ENCODE measurements at regions not wholly inside any gene's neighbourhood (a gene's known extent, or its start where the extent isn't known, plus 50 kb on each side); places are given as distances from the start of the nearest gene placed in this dataset.

DNA sequence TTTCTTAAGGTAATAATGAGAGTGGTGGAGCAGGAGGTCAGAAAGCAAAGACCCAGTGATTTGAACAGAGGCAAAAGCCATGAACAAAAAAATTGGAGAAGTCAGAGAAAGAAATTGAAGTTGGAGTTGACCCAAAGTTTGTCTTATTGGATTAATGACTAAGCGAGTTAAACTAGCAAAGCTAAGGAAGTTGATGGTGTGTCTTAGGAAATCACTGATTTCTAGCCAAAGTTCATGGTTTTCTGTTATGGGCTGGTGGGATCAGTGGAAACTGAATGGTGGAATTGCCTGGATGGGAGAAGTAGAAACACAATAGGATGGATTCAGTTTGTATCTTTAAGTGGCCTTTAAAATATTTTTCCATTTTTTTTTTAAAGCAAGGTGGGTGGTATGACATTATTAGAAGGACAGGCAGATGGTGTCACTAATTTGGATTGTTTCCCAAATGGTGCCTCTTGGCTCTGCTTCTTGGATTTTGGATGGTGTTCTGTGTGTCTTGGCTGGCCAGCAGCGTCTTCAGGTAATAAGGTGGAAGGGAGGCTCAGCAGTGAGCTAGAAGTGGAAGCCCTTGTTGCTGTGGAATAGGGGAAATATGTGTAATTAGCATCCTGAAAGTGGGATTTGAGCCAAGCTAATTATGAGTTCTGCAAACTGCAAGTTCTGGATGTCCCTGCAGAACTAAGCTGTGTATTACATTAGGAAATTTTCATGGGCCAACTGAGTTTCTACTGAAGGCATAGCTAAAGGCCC is 302.9 kb downstream of the LMO7 start:
- TF ChIP-seq, protein P1, sequence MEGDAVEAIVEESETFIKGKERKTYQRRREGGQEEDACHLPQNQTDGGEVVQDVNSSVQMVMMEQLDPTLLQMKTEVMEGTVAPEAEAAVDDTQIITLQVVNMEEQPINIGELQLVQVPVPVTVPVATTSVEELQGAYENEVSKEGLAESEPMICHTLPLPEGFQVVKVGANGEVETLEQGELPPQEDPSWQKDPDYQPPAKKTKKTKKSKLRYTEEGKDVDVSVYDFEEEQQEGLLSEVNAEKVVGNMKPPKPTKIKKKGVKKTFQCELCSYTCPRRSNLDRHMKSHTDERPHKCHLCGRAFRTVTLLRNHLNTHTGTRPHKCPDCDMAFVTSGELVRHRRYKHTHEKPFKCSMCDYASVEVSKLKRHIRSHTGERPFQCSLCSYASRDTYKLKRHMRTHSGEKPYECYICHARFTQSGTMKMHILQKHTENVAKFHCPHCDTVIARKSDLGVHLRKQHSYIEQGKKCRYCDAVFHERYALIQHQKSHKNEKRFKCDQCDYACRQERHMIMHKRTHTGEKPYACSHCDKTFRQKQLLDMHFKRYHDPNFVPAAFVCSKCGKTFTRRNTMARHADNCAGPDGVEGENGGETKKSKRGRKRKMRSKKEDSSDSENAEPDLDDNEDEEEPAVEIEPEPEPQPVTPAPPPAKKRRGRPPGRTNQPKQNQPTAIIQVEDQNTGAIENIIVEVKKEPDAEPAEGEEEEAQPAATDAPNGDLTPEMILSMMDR (IDR thresholded peaks at IDR 0.05; ENCODE audit: control insufficient read depth, insufficient read depth, low read depth, low read length, missing control alignments), result no peak
- DNase-seq (ENCODE audit: low read depth), result no peak
- H3K4me3 ChIP-seq (ENCODE audit: control insufficient read depth, low read depth, low read length), result no peak overlapping the region

DNA sequence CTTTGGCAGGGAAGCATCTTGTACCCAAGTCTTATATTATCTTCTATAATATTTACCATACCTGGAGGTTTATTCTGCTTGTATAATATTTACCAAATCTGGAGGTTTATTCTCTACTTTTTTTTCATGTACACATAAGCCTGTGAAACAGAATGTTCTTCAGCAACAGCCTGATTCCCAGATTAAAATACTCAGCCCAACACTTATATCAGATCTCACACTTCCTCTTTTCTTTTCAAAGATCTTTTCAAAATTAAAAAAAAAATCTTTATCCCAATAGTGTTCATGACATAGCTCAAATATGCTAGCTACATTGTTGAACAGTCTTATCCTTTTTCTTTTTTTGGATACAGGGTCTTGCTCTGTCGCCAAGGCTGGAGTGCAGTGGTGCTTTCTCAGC is 300.7 kb downstream of the LMO7 start:
- TF ChIP-seq, protein P1 (IDR thresholded peaks at IDR 0.05; ENCODE audit: control insufficient read depth, insufficient read depth, low read depth, low read length, missing control alignments), result no peak
- H3K4me3 ChIP-seq (ENCODE audit: control insufficient read depth, low read depth, low read length), result no peak overlapping the region
- DNase-seq (ENCODE audit: low read depth), result no peak

DNA sequence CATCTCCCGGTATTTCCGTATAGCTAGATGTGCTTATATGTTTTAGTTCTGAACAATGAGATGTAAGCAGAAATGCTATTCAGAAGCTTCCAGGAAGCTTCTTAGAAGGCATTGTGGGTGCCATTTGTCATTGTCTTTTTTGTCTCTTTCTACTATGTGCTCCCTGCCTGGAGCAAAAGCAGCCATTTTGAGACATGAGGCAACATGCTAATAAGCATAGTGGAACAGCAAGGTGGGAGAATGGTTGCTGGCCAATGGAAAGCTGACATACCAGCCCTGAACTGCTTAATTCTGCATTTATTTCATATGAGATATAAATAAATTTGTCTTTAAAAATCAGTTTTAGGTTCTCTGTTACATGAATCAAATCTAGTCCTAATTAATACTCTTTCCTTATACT is 299.7 kb downstream of the LMO7 start:
- TF ChIP-seq, protein P1 (IDR thresholded peaks at IDR 0.05; ENCODE audit: control insufficient read depth, insufficient read depth, low read depth, low read length, missing control alignments), result no peak
- DNase-seq (ENCODE audit: low read depth), result no peak
- H3K4me3 ChIP-seq (ENCODE audit: control insufficient read depth, low read depth, low read length), result no peak overlapping the region

DNA sequence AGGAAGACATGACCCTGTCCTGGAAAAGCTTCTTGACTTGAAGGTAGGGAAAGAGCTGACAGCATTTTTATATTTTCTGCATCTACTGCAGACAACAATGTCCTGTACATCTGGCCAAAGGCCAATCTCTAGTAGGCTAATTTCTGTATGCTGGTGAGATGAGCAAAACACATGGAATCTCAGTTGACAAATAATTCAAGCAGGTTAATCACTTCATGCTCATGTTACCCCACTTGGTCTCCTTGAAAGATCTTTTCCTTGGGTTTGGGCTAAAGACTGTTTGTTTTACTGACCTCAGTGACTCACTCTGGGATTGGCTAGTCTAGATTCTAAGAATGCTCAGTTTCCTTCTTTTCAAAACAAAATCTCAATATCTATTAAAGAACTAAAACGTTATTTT is 298.8 kb downstream of the LMO7 start:
- no peak for DNase-seq (ENCODE audit: low read depth)
- TF ChIP-seq, protein P1 (IDR thresholded peaks at IDR 0.05; ENCODE audit: control insufficient read depth, insufficient read depth, low read depth, low read length, missing control alignments), result no peak
- no peak overlapping the region for H3K4me3 ChIP-seq (ENCODE audit: control insufficient read depth, low read depth, low read length)

DNA sequence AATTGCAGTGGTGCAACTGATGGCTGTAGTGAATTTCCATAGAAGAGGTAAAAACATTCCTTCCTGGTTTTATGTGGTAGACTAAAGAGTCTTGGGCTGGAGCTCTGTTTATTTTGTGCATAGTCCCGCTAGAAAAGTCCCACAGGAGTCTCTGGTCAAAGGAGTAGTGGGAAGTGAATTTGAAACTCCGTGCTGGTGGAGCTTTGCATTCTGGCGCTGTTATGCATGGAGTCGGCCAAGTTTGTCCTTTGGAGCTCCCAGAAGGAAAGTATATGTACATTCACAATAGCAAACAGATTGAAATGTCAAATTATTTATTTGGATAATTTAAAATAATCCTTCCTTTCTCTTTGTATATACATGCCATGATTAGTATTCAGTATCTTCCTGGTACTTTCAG is 296.5 kb downstream of the LMO7 start:
- H3K4me3 ChIP-seq (ENCODE audit: control insufficient read depth, low read depth, low read length), result no peak overlapping the region
- DNase-seq (ENCODE audit: low read depth), result no peak
- TF ChIP-seq, protein P1 (IDR thresholded peaks at IDR 0.05; ENCODE audit: control insufficient read depth, insufficient read depth, low read depth, low read length, missing control alignments), result no peak

DNA sequence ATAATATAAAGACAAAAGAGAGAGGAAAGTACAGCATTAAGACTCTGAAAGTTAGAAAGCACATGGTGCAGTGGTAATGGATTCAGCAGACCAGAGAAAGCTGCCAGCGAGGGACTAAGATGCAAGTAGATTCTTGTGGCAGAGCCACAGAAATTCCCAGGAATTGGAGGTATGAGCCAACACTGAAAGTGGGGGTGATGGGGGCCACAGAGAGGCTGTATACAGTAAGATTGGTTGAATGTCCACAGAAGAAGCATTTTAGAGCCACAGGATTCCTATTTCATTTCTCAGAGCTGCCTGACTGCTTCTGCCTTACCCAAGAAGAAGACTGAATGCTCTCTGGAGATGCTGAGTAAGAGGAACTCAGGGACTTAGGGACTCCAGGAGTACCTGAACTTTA is 295.0 kb downstream of the LMO7 start:
- no peak for DNase-seq (ENCODE audit: low read depth)
- no peak overlapping the region for H3K4me3 ChIP-seq (ENCODE audit: control insufficient read depth, low read depth, low read length)
- TF ChIP-seq, protein P1 (IDR thresholded peaks at IDR 0.05; ENCODE audit: control insufficient read depth, insufficient read depth, low read depth, low read length, missing control alignments), result no peak

Data from AG09309 (cell line).